ENCODE measurements at regions not wholly inside any gene's neighbourhood (a gene's known extent, or its start where the extent isn't known, plus 50 kb on each side); places are given as distances from the start of the nearest gene placed in this dataset.

- no peak for TF ChIP-seq CTCF (IDR thresholded peaks at IDR 0.05)
- no peaks in the 10 kb centered on the region for H3K4me1 Mint-ChIP-seq (ENCODE audit: low read depth)
- H3K27me3 Mint-ChIP-seq (ENCODE audit: low read depth), result no peaks in the 10 kb centered on the region
- no peak overlapping the region for H3K4me3 Mint-ChIP-seq (ENCODE audit: unreplicated experiment)
- H3K27ac Mint-ChIP-seq (ENCODE audit: unreplicated experiment), result no peak overlapping the region
- no peak for DNase-seq (ENCODE audit: low spot score)
- peaks cover 5% of the 10 kb centered on the region for H3K9me3 Mint-ChIP-seq (ENCODE audit: low read depth)
- H3K36me3 Mint-ChIP-seq (ENCODE audit: low read depth), result no peaks in the 10 kb centered on the region
Observed at GRCh38 chr5:162769019-162769418, 668.4 kb upstream of the CCNG1 start.

- Mint-ChIP-seq H3K9me3 (ENCODE audit: low read depth) (peaks cover 16% of the 10 kb centered on the region), H3K27me3 (ENCODE audit: low read depth) (no peaks in the 10 kb centered on the region), H3K4me3 (ENCODE audit: unreplicated experiment) (no peak overlapping the region), H3K4me1 (ENCODE audit: low read depth) (no peaks in the 10 kb centered on the region), H3K27ac (ENCODE audit: unreplicated experiment) (no peak overlapping the region), H3K36me3 (ENCODE audit: low read depth) (no peaks in the 10 kb centered on the region)
- no peak for TF ChIP-seq CTCF (IDR thresholded peaks at IDR 0.05)
- no peak for DNase-seq (ENCODE audit: low spot score)
Observed at GRCh38 chr5:162785673-162786072, 651.7 kb upstream of the CCNG1 start.

GRCh38 chr5:162786234-162786633 lies 651.2 kb upstream of the CCNG1 start:
- TF ChIP-seq CTCF (IDR thresholded peaks at IDR 0.05), result no peak
- Mint-ChIP-seq H3K27me3 (ENCODE audit: low read depth) (no peaks in the 10 kb centered on the region), H3K4me1 (ENCODE audit: low read depth) (no peaks in the 10 kb centered on the region), H3K4me3 (ENCODE audit: unreplicated experiment) (no peak overlapping the region), H3K27ac (ENCODE audit: unreplicated experiment) (no peak overlapping the region), H3K9me3 (ENCODE audit: low read depth) (peaks cover 19% of the 10 kb centered on the region), H3K36me3 (ENCODE audit: low read depth) (no peaks in the 10 kb centered on the region)
- no peak for DNase-seq (ENCODE audit: low spot score)

GRCh38 chr5:162796507-162796906 lies 640.9 kb upstream of the CCNG1 start:
- no peak for DNase-seq (ENCODE audit: low spot score)
- peaks cover 7% of the 10 kb centered on the region for H3K9me3 Mint-ChIP-seq (ENCODE audit: low read depth)
- H3K36me3 Mint-ChIP-seq (ENCODE audit: low read depth), result no peaks in the 10 kb centered on the region
- no peaks in the 10 kb centered on the region for H3K27me3 Mint-ChIP-seq (ENCODE audit: low read depth)
- no peaks in the 10 kb centered on the region for H3K4me1 Mint-ChIP-seq (ENCODE audit: low read depth)
- TF ChIP-seq CTCF (IDR thresholded peaks at IDR 0.05), result no peak
- no peak overlapping the region for H3K4me3 Mint-ChIP-seq (ENCODE audit: unreplicated experiment)
- H3K27ac Mint-ChIP-seq (ENCODE audit: unreplicated experiment), result no peak overlapping the region

GRCh38 chr5:162800301-162800700 lies 637.1 kb upstream of the CCNG1 start:
- H3K4me1 Mint-ChIP-seq (ENCODE audit: low read depth), result no peaks in the 10 kb centered on the region
- no peak overlapping the region for H3K27ac Mint-ChIP-seq (ENCODE audit: unreplicated experiment)
- H3K27me3 Mint-ChIP-seq (ENCODE audit: low read depth), result no peaks in the 10 kb centered on the region
- peaks cover 7% of the 10 kb centered on the region for H3K9me3 Mint-ChIP-seq (ENCODE audit: low read depth)
- no peak overlapping the region for H3K4me3 Mint-ChIP-seq (ENCODE audit: unreplicated experiment)
- TF ChIP-seq CTCF (IDR thresholded peaks at IDR 0.05), result no peak
- H3K36me3 Mint-ChIP-seq (ENCODE audit: low read depth), result no peaks in the 10 kb centered on the region
- no peak for DNase-seq (ENCODE audit: low spot score)

Data from chondrocyte (in vitro differentiated cells).